HCT116 (cell line): ENCODE measurements at regions not wholly inside any gene's neighbourhood (a gene's known extent, or its start where the extent isn't known, plus 50 kb on each side); places are given as distances from the start of the nearest gene placed in this dataset.

Experiments
- ATAC-seq: fragments of 200-7000 bp; cut with Tn5 transposase; 2 replicates; pipeline ENCODE4 v1.9.1; 2020; ENCODE audit warnings: mild to moderate bottlenecking, moderate library complexity
- BruUV-seq: library from RNA; stranded (reverse); fragments of 400-500 nt; replicated peaks from 2 replicates; lab custom pipeline; 2021; lab: Mats Ljungman, UMichigan
- CTCF ChIA-PET: fragments of 300-600 bp; sonication (Branson Sonifier 250); formaldehyde crosslinking; loops from one replicate; lab custom pipeline; 2021; ENCODE audit warnings: antibody characterized with exemption; lab: Charles Lee
- POLR2A ChIA-PET: fragments of 300-600, 350-600 bp; sonication (Branson Sonifier 250); formaldehyde crosslinking; loops from one replicate; lab custom pipeline; 2021; ENCODE audit warnings: antibody characterized with exemption; lab: Charles Lee
- RAD21 ChIA-PET, 2 experiments: fragments of 300-600 bp; sonication (Branson Sonifier 250); formaldehyde crosslinking; loops; one replicate each; lab custom pipeline; 2023; ENCODE audit warnings: low total read pairs in 2 of 2; ENCODE audit not compliant: uncharacterized antibody in 2 of 2, unreplicated experiment in 2 of 2, low non-redundant PET in 1 of 2; lab: Charles Lee
- DNase-seq: peaks from one replicate; pipeline ENCODE4 v3.0.0-alpha.2; 2010; ENCODE audit warnings: low read depth, low spot score
- H2AFZ ChIP-seq: fragments of 200-600 bp; shearing (Covaris generic), sonication (generic); 2 replicates; pipeline ENCODE4 v1.6.1; 2017; ENCODE audit warnings: low read depth, mixed run types, mixed read lengths, antibody characterized with exemption, low read length; ENCODE audit not compliant: poor library complexity, severe bottlenecking
- H3K27ac ChIP-seq: 2 replicates; pipeline ENCODE4 v1.5.1; 2012; ENCODE audit warnings: low read depth, low read length
- H3K27me3 ChIP-seq: fragments of 200-600 bp; sonication (generic); 2 replicates; pipeline ENCODE4 v1.6.1; 2016; ENCODE audit warnings: mixed run types, low read length, mixed read lengths; ENCODE audit not compliant: insufficient read depth
- H3K36me3 ChIP-seq, 2 experiments: fragments of 200-500 bp in 1 of 2; fragments of 200-600 bp in 1 of 2; sonication (Bioruptor generic) in 1 of 2; sonication (generic) in 1 of 2; 2 replicates each; pipeline versions ENCODE4 v1.5.1 to v1.6.1; 2014 to 2016; ENCODE audit warnings: low read length in 2 of 2, inconsistent platforms in 1 of 2, mixed read lengths in 1 of 2, mixed run types in 1 of 2; ENCODE audit not compliant: insufficient read depth in 2 of 2, control insufficient read depth in 1 of 2
- H3K4me1 ChIP-seq, 2 experiments: fragments of 200-600 bp in 1 of 2; sonication (generic) in 1 of 2; 2 replicates each; pipeline versions ENCODE4 v1.5.1 to v1.6.1; 2012 to 2017; ENCODE audit warnings: low read length in 2 of 2, inconsistent platforms in 1 of 2, mild to moderate bottlenecking in 1 of 2, mixed read lengths in 1 of 2, mixed run types in 1 of 2, moderate library complexity in 1 of 2; ENCODE audit not compliant: insufficient read depth in 2 of 2, control insufficient read depth in 1 of 2
- H3K4me2 ChIP-seq: fragments of 200-600 bp; sonication (generic); 2 replicates; pipeline ENCODE4 v1.6.1; 2017; ENCODE audit warnings: mixed run types, low read length, mixed read lengths
- H3K4me3 ChIP-seq, 2 experiments: fragments of 200-600 bp in 1 of 2; sonication (generic) in 1 of 2; replicated peaks in 1 of 2; 2 replicates each; pipeline ENCODE4 v1.5.1; 2011 to 2016; ENCODE audit warnings: low read length in 2 of 2, control low read depth in 1 of 2, low read depth in 1 of 2, mild to moderate bottlenecking in 1 of 2, mixed read lengths in 1 of 2, mixed run types in 1 of 2
- H3K79me2 ChIP-seq: fragments of 200-600 bp; sonication (generic); 2 replicates; pipeline ENCODE4 v1.6.1; 2017; ENCODE audit warnings: mild to moderate bottlenecking, mixed run types, low read length, moderate library complexity, mixed read lengths; ENCODE audit not compliant: insufficient read depth
- H3K9ac ChIP-seq: fragments of 200-600 bp; sonication (generic); 2 replicates; pipeline ENCODE4 v1.6.1; 2016; ENCODE audit warnings: low read length, mixed read lengths
- H3K9me2 ChIP-seq: fragments of 200-600 bp; sonication (generic), shearing (Covaris generic); 2 replicates; pipeline ENCODE4 v1.6.1; 2017; ENCODE audit warnings: mixed run types, mild to moderate bottlenecking, moderate library complexity; ENCODE audit not compliant: insufficient read depth
- H3K9me3 ChIP-seq, 2 experiments: fragments of 200-500 bp in 1 of 2; fragments of 200-600 bp in 1 of 2; sonication (Bioruptor generic) in 1 of 2; sonication (generic) in 1 of 2; 2 replicates each; pipeline ENCODE4 v1.6.1; 2014 to 2017; ENCODE audit warnings: low read length in 2 of 2, mixed read lengths in 2 of 2, inconsistent platforms in 1 of 2, low read depth in 1 of 2, mild to moderate bottlenecking in 1 of 2, mixed run types in 1 of 2, moderate library complexity in 1 of 2; ENCODE audit not compliant: control insufficient read depth in 1 of 2, insufficient read depth in 1 of 2
- H4K20me1 ChIP-seq: fragments of 200-600 bp; sonication (generic), shearing (Covaris generic); 2 replicates; pipeline ENCODE4 v1.6.1; 2017; ENCODE audit warnings: mixed run types, mild to moderate bottlenecking, moderate library complexity; ENCODE audit not compliant: insufficient read depth
- ELF1 ChIP-seq: IDR thresholded peaks from 2 replicates; pipeline ENCODE4 v1.6.1; 2012; ENCODE audit warnings: low read depth, borderline replicate concordance
- EZH2 ChIP-seq: fragments of 200-600 bp; sonication (generic); IDR thresholded peaks from 2 replicates; pipeline ENCODE4 v1.6.1; 2017; ENCODE audit warnings: antibody characterized with exemption, mixed run types
- JUND ChIP-seq: IDR thresholded peaks from 2 replicates; pipeline ENCODE4 v1.6.1; 2012
- POLR2A ChIP-seq: IDR thresholded peaks from 2 replicates; pipeline ENCODE4 v1.7.0; 2011; ENCODE audit warnings: borderline replicate concordance; ENCODE audit not compliant: insufficient read depth, insufficient read length; ENCODE audit errors: extremely low read depth
- POLR2AphosphoS5 ChIP-seq: IDR thresholded peaks from 2 replicates; pipeline ENCODE4 v1.6.1; 2011; ENCODE audit warnings: mild to moderate bottlenecking, low read depth, low read length, moderate library complexity
- RAD21 ChIP-seq: IDR thresholded peaks from 2 replicates; pipeline ENCODE4 v1.6.1; 2012; ENCODE audit warnings: low read depth, mild to moderate bottlenecking
- SP1 ChIP-seq: IDR thresholded peaks from 2 replicates; pipeline ENCODE4 v1.6.1; 2012; ENCODE audit warnings: low read depth
- SRF ChIP-seq: IDR thresholded peaks from 2 replicates; pipeline ENCODE4 v1.6.1; 2012; ENCODE audit warnings: low read depth
- TCF7L2 ChIP-seq: IDR thresholded peaks from 2 replicates; pipeline ENCODE4 v1.7.0; 2011; ENCODE audit warnings: borderline replicate concordance, inconsistent platforms; ENCODE audit not compliant: insufficient read depth, insufficient read length; ENCODE audit errors: extremely low read depth
- YY1 ChIP-seq: IDR thresholded peaks from 2 replicates; pipeline ENCODE4 v1.6.1; 2011; ENCODE audit warnings: low read length, low read depth, moderate library complexity, mild to moderate bottlenecking; ENCODE audit not compliant: insufficient replicate concordance; ENCODE audit errors: extremely low read depth
- ZFX ChIP-seq: fragments of 450-650 bp; IDR thresholded peaks from 2 replicates; pipeline ENCODE4 v1.6.1; 2017
- ZNF274 ChIP-seq: fragments of 200-500 bp; sonication (Bioruptor generic); IDR thresholded peaks from 2 replicates; pipeline ENCODE4 v1.6.1; 2014; ENCODE audit warnings: mild to moderate bottlenecking, low read depth, low read length, inconsistent platforms
- intact Hi-C: fragments of 100-400 bp; cut with micrococcal nuclease; formaldehyde crosslinking; loops from 2 replicates; pipeline ENCODE4 v1.10.0; 2022
- TF ChIP-seq, protein P1 (sequence below), 3 experiments: fragments of 200-600 bp in 1 of 3; sonication (generic) in 1 of 3; IDR thresholded peaks in 2 of 3; conservative IDR thresholded peaks in 1 of 3; 2 replicates each; pipeline ENCODE4 v1.5.1; 2012 to 2017; ENCODE audit warnings: low read depth in 2 of 3, low read length in 2 of 3, antibody characterized with exemption in 1 of 3, borderline replicate concordance in 1 of 3, control low read depth in 1 of 3, mild to moderate bottlenecking in 1 of 3, mixed read lengths in 1 of 3, mixed run types in 1 of 3, moderate library complexity in 1 of 3; ENCODE audit not compliant: insufficient read depth in 1 of 3
- TF ChIP-seq, protein P2 (sequence below): IDR thresholded peaks from 2 replicates; pipeline ENCODE4 v1.6.1; 2012
- TF ChIP-seq, protein P3 (sequence below): IDR thresholded peaks from 2 replicates; pipeline ENCODE4 v1.6.1; 2011; ENCODE audit warnings: mild to moderate bottlenecking, low read length, moderate library complexity; ENCODE audit not compliant: insufficient replicate concordance; ENCODE audit errors: extremely low read depth

DNA sequence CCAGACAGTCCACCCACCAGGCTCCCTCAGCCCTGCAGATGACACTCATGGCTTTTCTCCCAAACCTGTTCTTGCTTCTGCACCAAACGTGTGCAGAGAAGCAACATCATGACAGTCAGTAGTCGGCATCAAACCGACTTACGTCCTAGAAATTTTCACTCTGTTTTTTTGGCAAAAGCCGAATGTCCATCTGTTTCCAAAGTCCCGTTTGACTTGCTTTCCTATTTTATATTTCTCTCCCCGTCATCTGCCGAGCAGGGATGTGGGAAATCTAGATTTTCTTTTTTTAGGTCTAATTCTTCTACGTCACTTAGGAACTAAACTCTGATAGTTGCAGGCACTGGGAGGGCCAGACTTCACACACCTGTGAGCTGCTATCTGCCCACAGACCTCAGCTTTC lies 104.9 kb downstream of the RMI2 start:
- Histone ChIP-seq H3K27ac (no peak overlapping the region), H3K27me3 (no peaks in the 10 kb centered on the region), H4K20me1 (no peaks in the 10 kb centered on the region), H3K79me2 (no peaks in the 10 kb centered on the region), H3K4me3 (no peak overlapping the region), H3K36me3 (no peaks in the 10 kb centered on the region), H2AFZ (no peak overlapping the region), H3K9me3 (no peaks in the 10 kb centered on the region), H3K4me1 (no peaks in the 10 kb centered on the region), H3K9me2 (no peaks in the 10 kb centered on the region), H3K9ac (no peak overlapping the region), H3K4me2 (no peak overlapping the region)
- CTCF ChIA-PET: no interaction called here
- POLR2A ChIA-PET: no interaction called here
- no TSS peak for BruUV-seq
- intact Hi-C loops: no loop called here
- no peak for ATAC-seq
- TF ChIP-seq, protein P1, sequence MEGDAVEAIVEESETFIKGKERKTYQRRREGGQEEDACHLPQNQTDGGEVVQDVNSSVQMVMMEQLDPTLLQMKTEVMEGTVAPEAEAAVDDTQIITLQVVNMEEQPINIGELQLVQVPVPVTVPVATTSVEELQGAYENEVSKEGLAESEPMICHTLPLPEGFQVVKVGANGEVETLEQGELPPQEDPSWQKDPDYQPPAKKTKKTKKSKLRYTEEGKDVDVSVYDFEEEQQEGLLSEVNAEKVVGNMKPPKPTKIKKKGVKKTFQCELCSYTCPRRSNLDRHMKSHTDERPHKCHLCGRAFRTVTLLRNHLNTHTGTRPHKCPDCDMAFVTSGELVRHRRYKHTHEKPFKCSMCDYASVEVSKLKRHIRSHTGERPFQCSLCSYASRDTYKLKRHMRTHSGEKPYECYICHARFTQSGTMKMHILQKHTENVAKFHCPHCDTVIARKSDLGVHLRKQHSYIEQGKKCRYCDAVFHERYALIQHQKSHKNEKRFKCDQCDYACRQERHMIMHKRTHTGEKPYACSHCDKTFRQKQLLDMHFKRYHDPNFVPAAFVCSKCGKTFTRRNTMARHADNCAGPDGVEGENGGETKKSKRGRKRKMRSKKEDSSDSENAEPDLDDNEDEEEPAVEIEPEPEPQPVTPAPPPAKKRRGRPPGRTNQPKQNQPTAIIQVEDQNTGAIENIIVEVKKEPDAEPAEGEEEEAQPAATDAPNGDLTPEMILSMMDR (IDR thresholded peaks at IDR 0.05 in 2 of 3, conservative IDR thresholded peaks at IDR 0.05 in 1 of 3; ENCODE audit: borderline replicate concordance in 1 of 3, insufficient read depth in 1 of 3, low read depth in 2 of 3, low read length in 2 of 3): no peak
- TF ChIP-seq POLR2A (no peak), ELF1 (no peak), JUND (no peak), ZFX (no peak), SP1 (no peak), POLR2AphosphoS5 (no peak), TCF7L2 (no peak)
- DNase-seq: no peak
- RAD21 ChIA-PET: no interaction called here

DNA sequence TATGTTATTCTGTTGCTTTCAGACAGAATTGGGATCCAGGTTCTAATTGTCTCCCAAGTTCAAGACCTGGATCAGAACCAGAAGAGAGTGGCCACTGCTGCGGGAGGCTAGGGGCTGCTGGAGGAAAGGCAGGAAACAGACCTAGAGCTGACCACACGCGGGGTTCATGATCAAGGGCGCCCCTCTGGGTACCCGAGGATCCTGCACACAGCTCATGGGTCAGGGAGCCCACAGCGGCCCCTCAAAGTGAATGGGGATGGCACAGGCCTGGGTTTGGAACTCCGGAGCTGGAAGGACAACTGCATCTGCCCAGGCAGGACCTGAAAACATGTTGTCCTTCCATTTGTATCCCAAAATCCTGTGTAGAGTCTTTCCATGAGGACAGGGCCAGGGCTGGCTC lies 107.0 kb downstream of the RMI2 start:
- ATAC-seq: no peak
- Histone ChIP-seq H3K27me3 (no peaks in the 10 kb centered on the region), H3K36me3 (no peaks in the 10 kb centered on the region), H3K4me3 (no peak overlapping the region), H3K4me2 (no peak overlapping the region), H3K9me3 (no peaks in the 10 kb centered on the region), H3K9me2 (no peaks in the 10 kb centered on the region), H3K9ac (no peak overlapping the region), H3K27ac (no peak overlapping the region), H4K20me1 (no peaks in the 10 kb centered on the region), H2AFZ (no peak overlapping the region), H3K4me1 (no peaks in the 10 kb centered on the region), H3K79me2 (no peaks in the 10 kb centered on the region)
- no TSS peak for BruUV-seq
- no peak for TF ChIP-seq RAD21
- TF ChIP-seq TCF7L2: no peak
- no peak for TF ChIP-seq ELF1
- TF ChIP-seq SRF: no peak
- TF ChIP-seq POLR2AphosphoS5: no peak
- TF ChIP-seq, protein P2, sequence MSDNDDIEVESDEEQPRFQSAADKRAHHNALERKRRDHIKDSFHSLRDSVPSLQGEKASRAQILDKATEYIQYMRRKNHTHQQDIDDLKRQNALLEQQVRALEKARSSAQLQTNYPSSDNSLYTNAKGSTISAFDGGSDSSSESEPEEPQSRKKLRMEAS: no peak
- no peak for TF ChIP-seq ZNF274
- no peak for TF ChIP-seq YY1
- TF ChIP-seq, protein P3, sequence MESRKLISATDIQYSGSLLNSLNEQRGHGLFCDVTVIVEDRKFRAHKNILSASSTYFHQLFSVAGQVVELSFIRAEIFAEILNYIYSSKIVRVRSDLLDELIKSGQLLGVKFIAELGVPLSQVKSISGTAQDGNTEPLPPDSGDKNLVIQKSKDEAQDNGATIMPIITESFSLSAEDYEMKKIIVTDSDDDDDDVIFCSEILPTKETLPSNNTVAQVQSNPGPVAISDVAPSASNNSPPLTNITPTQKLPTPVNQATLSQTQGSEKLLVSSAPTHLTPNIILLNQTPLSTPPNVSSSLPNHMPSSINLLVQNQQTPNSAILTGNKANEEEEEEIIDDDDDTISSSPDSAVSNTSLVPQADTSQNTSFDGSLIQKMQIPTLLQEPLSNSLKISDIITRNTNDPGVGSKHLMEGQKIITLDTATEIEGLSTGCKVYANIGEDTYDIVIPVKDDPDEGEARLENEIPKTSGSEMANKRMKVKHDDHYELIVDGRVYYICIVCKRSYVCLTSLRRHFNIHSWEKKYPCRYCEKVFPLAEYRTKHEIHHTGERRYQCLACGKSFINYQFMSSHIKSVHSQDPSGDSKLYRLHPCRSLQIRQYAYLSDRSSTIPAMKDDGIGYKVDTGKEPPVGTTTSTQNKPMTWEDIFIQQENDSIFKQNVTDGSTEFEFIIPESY: no peak
- no peak for TF ChIP-seq EZH2
- intact Hi-C loops: no loop called here
- RAD21 ChIA-PET: no interaction called here
- CTCF ChIA-PET: no interaction called here
- POLR2A ChIA-PET: no interaction called here
- no peak for DNase-seq
